ENCODE measurements at regions not wholly inside any gene's neighbourhood (a gene's known extent, or its start where the extent isn't known, plus 50 kb on each side); places are given as distances from the start of the nearest gene placed in this dataset.

DNA sequence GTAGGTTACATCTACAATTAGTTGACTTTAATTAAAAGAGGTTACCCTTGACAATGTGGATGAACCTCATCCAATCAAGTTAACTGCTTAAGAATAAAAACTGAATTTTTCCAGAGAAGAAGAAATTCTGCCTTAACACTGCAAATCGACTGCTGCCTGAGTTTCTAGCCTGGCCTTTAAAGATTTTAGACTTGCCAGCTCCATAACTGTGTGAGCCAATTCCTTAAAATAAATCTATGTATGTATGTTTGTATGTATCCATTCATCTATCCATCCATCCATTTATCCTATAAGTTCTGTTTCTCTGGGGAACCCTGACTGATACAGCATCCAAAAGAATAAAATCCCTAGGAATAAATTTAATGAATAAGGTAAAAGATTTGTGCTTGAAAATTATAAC is 136.1 kb downstream of the TMEM38B start:
- TF ChIP-seq EZH2 (IDR thresholded peaks at IDR 0.05; ENCODE audit: borderline replicate concordance, low read depth, low read length, severe bottlenecking) (no peak), MYC (IDR thresholded peaks at IDR 0.05; ENCODE audit: low read depth, low read length) (no peak), FOS (IDR thresholded peaks at IDR 0.05; ENCODE audit: borderline replicate concordance, insufficient read depth, low read length) (no peak), POLR2A (IDR thresholded peaks at IDR 0.05; ENCODE audit: low read depth, low read length) (no peak), MAX (IDR thresholded peaks at IDR 0.05; ENCODE audit: insufficient read depth, insufficient read length) (no peak), GATA2 (IDR thresholded peaks at IDR 0.05; ENCODE audit: insufficient read depth, insufficient read length, low read depth, low read length) (no peak), POLR2AphosphoS5 (IDR thresholded peaks at IDR 0.05; ENCODE audit: insufficient read depth, low read depth, low read length) (no peak)
- TF ChIP-seq, protein P1, sequence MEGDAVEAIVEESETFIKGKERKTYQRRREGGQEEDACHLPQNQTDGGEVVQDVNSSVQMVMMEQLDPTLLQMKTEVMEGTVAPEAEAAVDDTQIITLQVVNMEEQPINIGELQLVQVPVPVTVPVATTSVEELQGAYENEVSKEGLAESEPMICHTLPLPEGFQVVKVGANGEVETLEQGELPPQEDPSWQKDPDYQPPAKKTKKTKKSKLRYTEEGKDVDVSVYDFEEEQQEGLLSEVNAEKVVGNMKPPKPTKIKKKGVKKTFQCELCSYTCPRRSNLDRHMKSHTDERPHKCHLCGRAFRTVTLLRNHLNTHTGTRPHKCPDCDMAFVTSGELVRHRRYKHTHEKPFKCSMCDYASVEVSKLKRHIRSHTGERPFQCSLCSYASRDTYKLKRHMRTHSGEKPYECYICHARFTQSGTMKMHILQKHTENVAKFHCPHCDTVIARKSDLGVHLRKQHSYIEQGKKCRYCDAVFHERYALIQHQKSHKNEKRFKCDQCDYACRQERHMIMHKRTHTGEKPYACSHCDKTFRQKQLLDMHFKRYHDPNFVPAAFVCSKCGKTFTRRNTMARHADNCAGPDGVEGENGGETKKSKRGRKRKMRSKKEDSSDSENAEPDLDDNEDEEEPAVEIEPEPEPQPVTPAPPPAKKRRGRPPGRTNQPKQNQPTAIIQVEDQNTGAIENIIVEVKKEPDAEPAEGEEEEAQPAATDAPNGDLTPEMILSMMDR (IDR thresholded peaks at IDR 0.05; ENCODE audit: extremely low read depth in 1 of 2, insufficient read depth in 1 of 2, low read depth in 1 of 2, low read length in 2 of 2) = no peak
